ENCODE measurements at regions not wholly inside any gene's neighbourhood (a gene's known extent, or its start where the extent isn't known, plus 50 kb on each side); places are given as distances from the start of the nearest gene placed in this dataset.

GRCh38 chr15:29468899-29469298, 199.3 kb upstream of the NSMCE3 start:
- no peak for TF ChIP-seq CTCF (conservative IDR thresholded peaks at IDR 0.05; ENCODE audit: low read depth, low read length)
- no peak for TF ChIP-seq RAD21 (IDR thresholded peaks at IDR 0.05; ENCODE audit: low read length)
- TF ChIP-seq RCOR1 (IDR thresholded peaks at IDR 0.05; ENCODE audit: insufficient replicate concordance, low read length) = no peak
- no peak for TF ChIP-seq MXI1 (IDR thresholded peaks at IDR 0.05; ENCODE audit: borderline replicate concordance, low read depth, low read length)
- TF ChIP-seq RFX5 (IDR thresholded peaks at IDR 0.05; ENCODE audit: low read depth, low read length) = no peak
- TF ChIP-seq POLR2A (IDR thresholded peaks at IDR 0.05; ENCODE audit: low read depth, low read length) = no peak
- peak; percentile 31; the same call in 1 of the 2 replicates for TF ChIP-seq MAFK (IDR thresholded peaks at IDR 0.05; ENCODE audit: low read depth, low read length)
- TF ChIP-seq CEBPB (IDR thresholded peaks at IDR 0.05; ENCODE audit: low read depth, low read length) = no peak
- TF ChIP-seq ELK1 (IDR thresholded peaks at IDR 0.05; ENCODE audit: borderline replicate concordance, low read depth, low read length) = no peak
- TF ChIP-seq SMC3 (IDR thresholded peaks at IDR 0.05; ENCODE audit: low read depth, low read length) = no peak
- TF ChIP-seq, protein P1, sequence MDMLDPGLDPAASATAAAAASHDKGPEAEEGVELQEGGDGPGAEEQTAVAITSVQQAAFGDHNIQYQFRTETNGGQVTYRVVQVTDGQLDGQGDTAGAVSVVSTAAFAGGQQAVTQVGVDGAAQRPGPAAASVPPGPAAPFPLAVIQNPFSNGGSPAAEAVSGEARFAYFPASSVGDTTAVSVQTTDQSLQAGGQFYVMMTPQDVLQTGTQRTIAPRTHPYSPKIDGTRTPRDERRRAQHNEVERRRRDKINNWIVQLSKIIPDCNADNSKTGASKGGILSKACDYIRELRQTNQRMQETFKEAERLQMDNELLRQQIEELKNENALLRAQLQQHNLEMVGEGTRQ (IDR thresholded peaks at IDR 0.05; ENCODE audit: low read depth, low read length) = no peak
- TF ChIP-seq NFE2L2 (IDR thresholded peaks at IDR 0.05; ENCODE audit: low read depth, low read length) = no peak
- no peak for TF ChIP-seq MAZ (IDR thresholded peaks at IDR 0.05; ENCODE audit: borderline replicate concordance, low read depth, low read length)
